ENCODE measurements at regions not wholly inside any gene's neighbourhood (a gene's known extent, or its start where the extent isn't known, plus 50 kb on each side); places are given as distances from the start of the nearest gene placed in this dataset.
A peak's percentile ranks its signal among the peaks of the same experiment; 100 is the strongest.

GRCh38 chr21:45592208-45592619 is 50.0 kb upstream of the SLC19A1 start:
- DNase-seq (ENCODE audit: extremely low read depth in 1 of 2, low read depth in 1 of 2): peak in 1 of 2 donors; percentile 75

DNA sequence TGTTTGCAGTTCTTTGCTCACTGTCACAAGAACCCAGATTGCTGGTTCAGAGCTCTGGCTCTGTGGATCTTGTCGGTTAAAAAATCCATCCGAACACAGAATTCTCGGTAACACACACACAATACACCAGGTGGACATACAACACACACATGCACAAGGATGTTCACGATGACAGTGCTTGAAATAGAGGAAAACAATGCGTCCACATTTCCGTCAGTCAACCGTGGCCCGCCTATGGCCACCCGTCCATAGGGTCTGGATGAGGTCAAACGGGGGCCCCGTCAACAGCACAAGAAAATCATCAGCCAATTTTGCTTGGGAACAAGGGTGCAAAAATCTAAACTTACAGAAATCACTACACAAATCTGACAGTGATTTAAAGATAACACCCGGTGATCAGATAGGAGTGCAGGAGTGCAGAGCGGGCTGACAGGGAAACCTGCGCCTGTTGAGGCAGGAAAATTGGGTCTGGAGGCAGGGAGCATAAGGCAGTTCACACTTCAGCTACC is 50.4 kb upstream of the SLC19A1 start:
- DNase-seq (ENCODE audit: extremely low read depth in 1 of 2, low read depth in 1 of 2): no peak

GRCh38 chr21:45593162-45594022 is 50.1 kb upstream of the PCBP3 start:
- no peak for DNase-seq (ENCODE audit: extremely low read depth in 1 of 2, low read depth in 1 of 2)
